Endothelial cell of umbilical vein (primary cell): ENCODE measurements at regions not wholly inside any gene's neighbourhood (a gene's known extent, or its start where the extent isn't known, plus 50 kb on each side); places are given as distances from the start of the nearest gene placed in this dataset.

Experiments
- BruUV-seq: library from RNA; stranded (reverse); fragments of 400-500 nt; replicated peaks from 2 replicates; lab custom pipeline; 2021; lab: Mats Ljungman, UMichigan
- CTCF ChIA-PET: fragments of 300-600, 350-600 bp; sonication (Branson Sonifier 250); formaldehyde crosslinking; loops from one replicate; lab custom pipeline; 2021; ENCODE audit warnings: antibody characterized with exemption, inconsistent platforms; lab: Charles Lee
- POLR2A ChIA-PET: fragments of 300-600, 350-600 bp; sonication (Branson Sonifier 250); formaldehyde crosslinking; loops from one replicate; lab custom pipeline; 2021; ENCODE audit warnings: antibody characterized with exemption, inconsistent platforms; lab: Charles Lee
- DNase-seq: peaks from one replicate; pipeline ENCODE4 v3.0.0-alpha.2; 2011; ENCODE audit warnings: low read depth, low spot score
- FAIRE-seq: peaks from 2 replicates; lab custom pipeline; 2011; peaks lifted over from hg19 to GRCh38; lab: Jason Lieb, UNC
- H2AFZ ChIP-seq: 2 replicates; pipeline ENCODE4 v1.6.0; 2012; ENCODE audit warnings: low read depth, low read length, control low read depth, inconsistent platforms
- H3K27ac ChIP-seq: 2 replicates; pipeline ENCODE4 v1.5.1; 2011; ENCODE audit warnings: low read depth, mild to moderate bottlenecking, control low read depth, low read length, moderate library complexity; ENCODE audit not compliant: insufficient read depth
- H3K27me3 ChIP-seq, 2 experiments: 2 replicates each; pipeline versions ENCODE4 v1.6.0 to v1.6.1; 2011; ENCODE audit warnings: low read length in 2 of 2, mixed read lengths in 1 of 2; ENCODE audit not compliant: control insufficient read depth in 2 of 2, insufficient read depth in 2 of 2
- H3K36me3 ChIP-seq, 2 experiments: 2 replicates in 1 of 2; 3 replicates in 1 of 2; pipeline ENCODE4 v1.5.1; 2011; ENCODE audit warnings: low read length in 2 of 2, mild to moderate bottlenecking in 1 of 2, moderate library complexity in 1 of 2; ENCODE audit not compliant: control insufficient read depth in 2 of 2, insufficient read depth in 2 of 2; ENCODE audit errors: extremely low read depth in 1 of 2
- H3K4me1 ChIP-seq: 3 replicates; pipeline ENCODE4 v1.5.1; 2011; ENCODE audit warnings: mild to moderate bottlenecking, low read length; ENCODE audit not compliant: control insufficient read depth, insufficient read depth; ENCODE audit errors: extremely low read depth
- H3K4me2 ChIP-seq: 2 replicates; pipeline ENCODE4 v1.6.1; 2011; ENCODE audit warnings: low read length, control low read depth, mixed read lengths; ENCODE audit not compliant: insufficient read depth
- H3K4me3 ChIP-seq, 3 experiments: fragments of 200-600 bp in 1 of 3; sonication (generic), shearing (Covaris generic) in 1 of 3; replicated peaks in 1 of 3; 2 replicates each; pipeline ENCODE4 v1.5.1; 2011 to 2016; ENCODE audit warnings: control low read depth in 3 of 3, low read length in 3 of 3, mild to moderate bottlenecking in 2 of 3, inconsistent platforms in 1 of 3, low read depth in 1 of 3, moderate library complexity in 1 of 3; ENCODE audit not compliant: insufficient read depth in 1 of 3
- H3K79me2 ChIP-seq: 2 replicates; pipeline ENCODE4 v1.6.0; 2012; ENCODE audit warnings: low read length, inconsistent platforms; ENCODE audit not compliant: control insufficient read depth, insufficient read depth
- H3K9ac ChIP-seq: replicated peaks from 2 replicates; pipeline ENCODE3; 2011; ENCODE audit warnings: low read length, control low read depth; ENCODE audit not compliant: insufficient read depth; ENCODE audit errors: extremely low read depth
- H3K9me1 ChIP-seq: replicated peaks from 3 replicates; pipeline ENCODE4 v1.6.0; 2011; ENCODE audit warnings: mild to moderate bottlenecking, low read length; ENCODE audit not compliant: control insufficient read depth, insufficient read depth; ENCODE audit errors: extremely low read depth
- H3K9me3 ChIP-seq: replicated peaks from 2 replicates; pipeline ENCODE4 v1.5.1; 2012; ENCODE audit warnings: low read length, inconsistent platforms; ENCODE audit not compliant: control insufficient read depth, insufficient read depth
- H4K20me1 ChIP-seq: replicated peaks from 2 replicates; pipeline ENCODE3; 2011; ENCODE audit warnings: mild to moderate bottlenecking, low read length; ENCODE audit not compliant: control insufficient read depth, insufficient read depth; ENCODE audit errors: extremely low read depth
- CTCF ChIP-seq, 2 donors: IDR thresholded peaks; 1 replicate in 1 of 2; 2 replicates in 1 of 2; pipeline ENCODE4 v1.5.1; 2011; ENCODE audit warnings: low read length in 2 of 2, mild to moderate bottlenecking in 2 of 2, moderate library complexity in 2 of 2, control low read depth in 1 of 2, inconsistent platforms in 1 of 2, low read depth in 1 of 2; ENCODE audit not compliant: insufficient read depth in 1 of 2; ENCODE audit errors: extremely low read depth in 1 of 2
- EZH2 ChIP-seq: IDR thresholded peaks from 2 replicates; pipeline ENCODE4 v1.6.1; 2012; ENCODE audit warnings: borderline replicate concordance, low read depth, mild to moderate bottlenecking, moderate library complexity, low read length, inconsistent platforms; ENCODE audit not compliant: severe bottlenecking
- FOS ChIP-seq: IDR thresholded peaks from 2 replicates; pipeline ENCODE4 v1.6.1; 2011; ENCODE audit warnings: mild to moderate bottlenecking, low read length, moderate library complexity, borderline replicate concordance; ENCODE audit not compliant: insufficient read depth
- GATA2 ChIP-seq: IDR thresholded peaks from 2 replicates; pipeline ENCODE4 v1.7.0; 2011; ENCODE audit warnings: low read depth, mild to moderate bottlenecking, moderate library complexity, mixed read lengths, low read length; ENCODE audit not compliant: insufficient read length, insufficient read depth
- JUN ChIP-seq: IDR thresholded peaks from 2 replicates; pipeline ENCODE4 v1.6.1; 2011; ENCODE audit warnings: borderline replicate concordance, low read depth; ENCODE audit not compliant: insufficient read length, insufficient read depth
- MAX ChIP-seq: IDR thresholded peaks from 2 replicates; pipeline ENCODE4 v1.6.1; 2011; ENCODE audit not compliant: insufficient read depth, insufficient read length
- MYC ChIP-seq: IDR thresholded peaks from one replicate; pipeline ENCODE4 v1.6.1; 2011; ENCODE audit warnings: mild to moderate bottlenecking, low read depth, low read length
- POLR2A ChIP-seq: IDR thresholded peaks from 2 replicates; pipeline ENCODE4 v1.6.1; 2012; ENCODE audit warnings: low read depth, mild to moderate bottlenecking, control low read depth, low read length
- POLR2AphosphoS5 ChIP-seq: IDR thresholded peaks from 2 replicates; pipeline ENCODE4 v1.6.1; 2012; ENCODE audit warnings: low read depth, mild to moderate bottlenecking, control low read depth, low read length, moderate library complexity; ENCODE audit not compliant: insufficient read depth
- dilution Hi-C: fragments of 300-500 bp; cut with MboI; formaldehyde crosslinking; loops from one replicate; pipeline ENCODE4 v1.15.0; 2019; ENCODE audit warnings: low sequenced_read_pairs; ENCODE audit not compliant: extremely low pct_ligation_motif_present
- intact Hi-C: fragments of 100-400 bp; cut with micrococcal nuclease; formaldehyde crosslinking; loops from one replicate; pipeline ENCODE4 v1.10.0; 2022

GRCh38 chr3:3639078-3639477 is 160.2 kb upstream of the LRRN1 start:
- no peaks in the 10 kb centered on the region for H4K20me1 ChIP-seq
- H3K9ac ChIP-seq = no peak overlapping the region
- FAIRE-seq (no peak), DNase-seq (no peak)
- intact Hi-C loops (no loop called here), dilution Hi-C loops (no loop called here)
- no peak overlapping the region for H3K27ac ChIP-seq
- POLR2A ChIA-PET = no interaction called here
- BruUV-seq = no TSS peak
- no peaks in the 10 kb centered on the region for H3K79me2 ChIP-seq
- no peak overlapping the region for H3K4me3 ChIP-seq
- H3K9me3 ChIP-seq = peaks cover 4% of the 10 kb centered on the region
- TF ChIP-seq MYC (no peak), FOS (no peak), GATA2 (no peak), EZH2 (no peak), JUN (no peak), CTCF (IDR thresholded peaks at IDR 0.05; ENCODE audit: extremely low read depth in 1 of 2, insufficient read depth in 1 of 2, low read depth in 1 of 2, low read length in 2 of 2) (no peak), POLR2A (no peak), MAX (no peak), POLR2AphosphoS5 (no peak)
- no peak overlapping the region for H2AFZ ChIP-seq
- no peaks in the 10 kb centered on the region for H3K4me1 ChIP-seq
- H3K4me2 ChIP-seq = no peak overlapping the region
- H3K27me3 ChIP-seq = no peaks in the 10 kb centered on the region
- CTCF ChIA-PET = interaction anchor here (1.0 kb wide), 1 partner anchor 19 kb away, joined by 3 read pairs; no protein-coding TSS in a partner anchor
- no peaks in the 10 kb centered on the region for H3K9me1 ChIP-seq
- H3K36me3 ChIP-seq = no peaks in the 10 kb centered on the region
